ENCODE measurements at regions not wholly inside any gene's neighbourhood (a gene's known extent, or its start where the extent isn't known, plus 50 kb on each side); places are given as distances from the start of the nearest gene placed in this dataset.
"Not testable (repeated sequence)": the region's sequence is repeated elsewhere in the genome, so short reads cannot be mapped to it uniquely, and the experiment has no call there.

DNA sequence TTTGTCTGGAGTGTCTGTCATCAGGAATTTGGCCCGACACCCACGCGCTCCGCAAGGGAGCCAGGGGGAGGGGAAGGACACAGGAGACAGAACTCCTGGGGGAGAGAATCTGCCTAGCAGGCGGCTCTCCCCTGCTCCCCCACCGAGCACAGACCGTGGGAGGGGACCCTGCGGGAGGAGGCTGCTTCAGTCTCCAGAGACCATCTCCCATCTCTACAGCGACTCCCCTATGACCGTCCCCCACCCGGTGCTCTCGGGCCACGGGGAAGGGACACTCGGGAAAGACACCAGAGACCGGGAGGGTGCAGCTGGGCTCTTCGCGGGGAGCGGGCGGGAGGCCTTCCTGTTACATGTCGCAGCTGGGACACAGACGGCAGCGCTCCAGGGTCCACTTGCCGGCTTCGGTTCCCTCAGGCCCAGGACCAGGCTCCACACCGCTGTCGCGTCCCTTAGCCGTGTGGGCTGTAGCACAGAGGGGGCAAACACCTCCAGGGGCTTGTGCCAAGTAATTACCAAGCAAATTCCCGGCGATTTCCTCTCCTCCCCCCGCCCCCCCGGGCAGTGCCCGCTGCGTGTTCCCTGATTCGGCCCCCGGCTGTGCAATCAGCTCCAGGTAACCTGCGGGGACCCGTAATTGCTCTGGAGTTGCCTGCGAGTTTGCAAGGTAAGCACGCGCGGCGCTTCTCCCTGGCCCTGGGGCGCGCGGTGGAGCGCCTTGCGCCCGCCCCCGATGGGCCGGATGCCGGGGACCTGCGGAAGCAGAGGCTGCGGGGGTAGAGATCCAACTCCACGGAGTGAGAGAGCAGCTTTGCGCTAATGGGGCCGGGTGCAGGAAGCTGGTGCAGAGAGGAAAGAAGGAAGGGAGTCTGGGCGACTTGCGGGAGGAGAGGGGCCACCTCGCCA is 155.1 kb upstream of the CADM1 start:
- DNase-seq (ENCODE audit: low read depth) = no peak

DNA sequence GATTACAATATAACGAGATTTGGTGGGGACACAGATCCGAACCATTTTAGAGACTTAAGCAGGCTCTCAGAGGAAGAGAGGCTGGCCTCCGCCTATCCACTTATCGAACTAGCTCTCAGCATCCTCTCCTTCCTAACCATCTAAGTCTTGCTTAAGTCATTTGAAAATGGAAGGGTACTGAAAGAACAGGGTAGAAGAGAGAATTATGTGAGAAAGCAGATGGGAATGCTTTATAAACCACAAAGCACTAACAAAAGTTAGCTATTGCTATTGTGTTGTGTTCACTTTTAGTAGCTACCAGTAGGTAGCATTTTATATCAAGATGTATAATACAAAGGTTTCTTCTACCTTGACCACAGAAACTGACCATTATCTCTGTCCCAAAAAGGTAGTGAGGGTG is 153.4 kb upstream of the CADM1 start:
- no peak for DNase-seq (ENCODE audit: low read depth)

DNA sequence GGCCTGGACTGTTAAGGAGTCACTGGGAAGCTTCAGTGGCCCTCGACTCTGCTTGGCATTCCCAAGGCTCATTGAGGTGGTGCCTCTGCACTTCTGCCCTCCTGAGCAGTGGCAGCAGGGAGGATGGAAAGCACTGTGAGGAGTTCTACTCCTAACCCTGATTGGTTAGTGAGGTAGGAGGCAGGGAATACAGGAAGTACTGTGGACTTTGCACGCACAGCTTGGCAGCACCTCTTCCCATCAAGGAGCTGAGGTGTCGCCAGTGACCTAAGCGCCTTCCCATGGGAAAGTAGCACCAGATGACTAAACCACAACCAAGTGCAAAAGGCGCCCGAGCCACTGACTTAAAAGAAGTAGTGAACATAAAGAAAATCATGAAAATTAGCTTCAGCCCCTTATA is 152.5 kb upstream of the CADM1 start:
- DNase-seq (ENCODE audit: low read depth) = no peak

DNA sequence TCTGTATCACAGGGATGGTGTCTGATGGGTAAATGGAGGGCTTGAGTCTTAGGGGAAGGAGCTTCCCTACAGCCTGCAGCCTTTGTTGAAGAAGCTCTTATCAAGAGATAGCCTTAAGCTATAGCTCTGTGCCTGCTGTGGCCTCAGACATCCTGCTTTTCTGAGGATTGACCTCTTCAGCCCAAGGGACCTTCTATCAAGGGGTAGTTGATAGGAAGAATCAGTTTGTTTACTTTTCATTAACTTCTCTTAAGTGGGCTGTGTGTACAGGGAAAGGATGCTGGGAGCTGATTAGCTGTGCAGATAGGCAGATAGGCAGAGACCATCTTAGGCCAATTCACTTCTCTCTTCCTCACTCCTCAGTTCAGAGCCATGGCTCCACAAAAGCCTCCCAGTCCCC is 151.8 kb upstream of the CADM1 start:
- no peak for DNase-seq (ENCODE audit: low read depth)

DNA sequence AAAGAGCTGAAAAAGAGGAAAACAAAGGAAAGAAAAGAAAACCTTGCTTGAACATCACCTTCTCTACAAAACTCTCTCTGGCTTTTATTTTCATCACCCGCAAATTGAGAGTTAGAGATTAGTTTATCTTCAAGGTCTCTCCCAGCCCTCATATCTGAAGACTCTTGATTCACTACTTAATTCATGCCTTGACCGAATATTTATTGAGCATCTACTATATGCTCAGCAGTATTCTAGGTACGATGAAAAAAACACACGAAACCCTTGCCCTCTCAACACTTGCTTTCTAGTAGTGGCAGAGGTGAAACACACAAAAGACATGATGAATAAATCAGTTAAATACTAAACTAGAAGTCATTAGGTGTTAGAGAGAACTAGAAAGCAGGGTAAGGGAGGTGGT is 150.6 kb upstream of the CADM1 start:
- DNase-seq (ENCODE audit: low read depth) = no peak

DNA sequence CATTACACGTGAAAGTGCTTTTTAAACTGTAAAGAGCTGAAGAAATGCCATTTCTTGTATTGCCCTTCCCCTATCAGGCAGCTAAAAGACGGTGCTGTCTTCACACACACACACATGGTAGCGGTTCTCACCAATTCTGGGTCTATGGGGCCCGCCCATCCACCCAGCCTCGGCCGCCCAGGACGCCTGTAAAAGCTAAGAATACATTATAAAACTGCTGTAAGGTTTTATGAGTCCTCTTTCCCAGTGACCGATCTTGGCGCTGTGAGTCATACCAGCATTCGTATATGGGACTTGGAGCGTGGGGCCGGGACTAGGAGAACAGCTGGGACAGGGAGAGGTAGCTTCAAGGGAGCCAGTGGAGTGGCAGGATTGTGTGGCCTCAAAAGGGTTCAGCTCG is 149.7 kb upstream of the CADM1 start:
- DNase-seq (ENCODE audit: low read depth) = no peak

DNA sequence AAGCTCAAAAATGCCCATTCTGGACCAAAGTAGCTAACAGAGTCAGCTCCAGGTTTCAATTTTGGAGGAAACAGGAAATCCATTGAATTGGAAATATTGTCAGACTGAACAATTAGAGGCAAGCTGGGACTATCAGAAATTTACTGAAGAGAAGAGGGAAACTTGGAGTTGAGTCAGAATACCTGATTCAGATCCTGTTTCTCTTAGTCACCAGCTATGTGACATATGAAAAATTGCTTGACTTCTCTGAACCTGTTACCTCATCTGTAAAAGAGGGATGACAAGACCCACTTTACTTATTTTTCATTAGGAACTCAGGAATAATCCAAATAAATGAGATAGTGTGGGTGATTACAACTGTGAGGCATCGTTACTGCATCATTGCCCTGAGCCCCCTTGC is 148.9 kb upstream of the CADM1 start:
- DNase-seq (ENCODE audit: low read depth) = no peak

DNA sequence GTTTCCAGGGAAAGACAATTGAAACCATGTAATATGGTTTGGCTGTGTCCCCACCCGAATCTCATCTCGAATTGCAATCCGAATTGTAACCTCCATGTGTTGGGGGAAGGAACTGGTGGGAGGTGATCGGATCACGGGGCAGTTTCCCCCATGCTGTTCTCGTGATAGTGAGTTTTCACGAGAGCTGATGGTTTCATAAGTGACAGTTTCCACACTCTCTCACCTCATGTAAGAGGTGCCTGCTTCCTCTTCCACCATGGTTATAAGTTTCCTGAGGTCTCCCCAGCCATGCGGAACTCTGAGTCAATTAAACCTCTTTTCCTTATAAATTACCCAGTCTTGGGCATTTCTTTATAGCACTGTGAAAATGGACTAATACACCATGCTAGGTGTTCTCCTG is 148.3 kb upstream of the CADM1 start:
- DNase-seq (ENCODE audit: low read depth) = no peak

DNA sequence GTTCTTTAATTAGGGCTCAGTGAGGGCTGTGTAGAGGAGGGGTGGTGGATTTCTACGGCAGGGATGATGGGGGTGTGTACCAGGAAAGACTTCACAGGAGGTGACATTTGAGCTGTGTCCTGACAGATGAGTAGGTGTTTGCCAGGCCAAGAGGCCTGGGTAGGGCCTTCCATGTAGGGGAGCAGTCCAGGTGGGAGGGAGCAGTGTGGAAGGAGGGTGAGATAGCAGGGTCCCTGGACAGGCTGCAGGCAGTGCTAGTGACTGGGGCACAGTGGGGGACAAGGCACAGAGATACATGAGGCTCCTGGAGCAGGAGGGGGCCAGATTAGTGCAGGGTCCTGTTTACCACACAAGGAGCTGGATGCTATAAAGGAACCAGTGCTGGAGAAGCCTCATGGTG is 147.9 kb upstream of the CADM1 start:
- DNase-seq (ENCODE audit: low read depth) = no peak

DNA sequence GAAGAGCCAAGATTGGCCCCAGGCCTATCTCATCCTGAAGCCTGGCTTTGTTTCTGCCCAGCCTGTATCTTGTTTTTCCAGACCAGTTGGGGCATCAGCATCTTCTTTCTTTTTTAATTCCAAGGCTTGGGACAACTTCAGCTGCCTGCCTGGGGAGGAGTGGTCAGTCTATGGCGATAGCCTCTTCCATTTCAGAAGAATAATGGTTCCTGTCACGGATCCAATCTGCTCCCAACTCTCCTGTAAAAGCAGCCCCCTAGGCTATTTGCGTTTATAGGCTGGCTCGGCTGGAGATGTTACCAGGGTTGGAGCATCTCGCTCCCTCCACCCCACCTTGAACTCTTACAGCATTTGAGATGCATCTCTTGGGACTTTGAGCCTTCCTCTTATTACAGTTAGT is 145.2 kb upstream of the CADM1 start:
- DNase-seq (ENCODE audit: low read depth) = no peak

DNA sequence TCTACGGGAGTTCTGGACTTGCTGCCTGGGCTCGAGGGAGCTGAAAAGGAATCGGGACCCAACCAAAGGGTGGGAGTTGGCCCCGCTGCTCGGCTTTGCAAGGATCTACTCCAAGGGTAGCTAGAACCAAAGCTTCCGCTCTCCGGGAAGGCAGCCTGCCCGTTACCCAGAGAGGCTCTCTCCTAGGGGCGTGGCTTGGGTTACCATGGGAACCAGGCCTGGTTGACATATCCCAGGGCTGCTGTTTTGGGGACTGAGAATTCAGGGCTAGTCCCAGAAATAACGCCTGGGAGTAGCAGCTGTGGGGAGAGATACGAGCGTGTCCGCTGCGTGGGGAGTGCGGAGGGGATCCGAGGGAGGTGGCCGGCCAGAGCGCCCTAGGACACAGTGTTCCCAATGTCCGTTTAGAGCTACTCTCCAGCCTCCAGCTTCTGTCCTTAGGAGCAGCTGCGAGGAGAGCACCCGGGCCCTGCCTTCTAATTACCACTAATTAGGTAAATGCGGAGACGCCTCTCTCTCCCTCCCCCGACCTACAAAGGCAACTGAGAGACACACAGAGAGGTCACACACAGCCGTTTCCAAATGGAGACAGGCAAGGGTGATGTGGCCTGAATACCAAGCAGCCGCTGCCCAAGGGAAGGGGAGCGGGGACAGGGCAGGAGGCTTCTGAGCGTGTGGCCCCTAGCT is 141.6 kb upstream of the CADM1 start:
- DNase-seq (ENCODE audit: low read depth) = no peak

DNA sequence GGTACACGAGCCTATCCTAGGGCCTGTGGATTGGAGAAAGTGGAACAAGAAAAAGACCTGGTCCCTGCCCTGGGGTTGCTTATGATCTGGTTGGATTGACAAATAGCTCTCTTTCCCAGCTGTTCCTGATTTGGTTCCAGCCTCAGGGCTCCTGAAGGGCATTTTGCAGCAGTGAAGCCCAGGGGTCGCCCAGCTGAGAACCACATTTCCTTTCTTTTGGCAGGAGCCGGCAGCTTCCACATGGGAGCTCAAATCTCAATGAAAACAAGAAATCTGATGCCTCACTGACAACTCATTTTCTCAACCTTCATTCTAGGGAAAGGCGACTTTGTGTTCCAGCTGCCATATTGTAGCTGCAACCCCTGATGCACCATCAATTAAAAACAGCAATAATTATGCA is 140.6 kb upstream of the CADM1 start:
- DNase-seq (ENCODE audit: low read depth) = no peak

DNA sequence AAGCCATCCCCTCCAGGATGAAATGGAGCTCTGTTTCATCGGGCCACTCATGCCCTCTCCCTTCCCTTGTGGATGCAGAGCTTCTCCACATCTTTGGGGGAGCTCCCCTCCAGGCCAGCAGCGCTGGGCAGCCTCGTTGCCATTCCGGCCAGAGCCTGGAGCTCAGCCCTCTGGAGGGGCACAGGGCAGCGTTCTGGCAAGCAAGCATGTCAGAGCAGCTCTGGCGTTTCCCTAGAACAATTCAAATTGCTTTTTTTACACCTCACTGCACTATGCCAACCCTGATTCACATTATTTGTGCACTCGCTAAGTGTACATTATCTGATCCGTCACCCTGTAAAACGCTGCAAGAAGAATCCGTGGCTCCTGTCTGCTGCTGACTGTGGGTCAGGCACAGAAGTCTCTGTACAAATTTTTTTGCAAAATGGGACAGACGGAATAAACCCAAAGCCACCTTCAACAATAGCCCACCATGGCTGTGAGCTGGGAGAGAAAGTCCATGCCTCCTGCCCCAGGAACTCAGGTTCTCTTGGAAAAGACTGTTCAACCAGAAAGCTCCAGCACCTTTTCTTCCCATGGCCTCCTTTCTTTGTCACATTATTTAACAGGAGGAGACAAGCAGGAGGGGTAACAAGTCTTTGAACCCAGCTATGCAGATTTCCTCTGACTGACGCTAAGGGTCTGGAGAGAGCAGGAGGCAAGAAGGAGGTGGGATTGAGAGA is 139.5 kb upstream of the CADM1 start:
- DNase-seq (ENCODE audit: low read depth) = no peak

DNA sequence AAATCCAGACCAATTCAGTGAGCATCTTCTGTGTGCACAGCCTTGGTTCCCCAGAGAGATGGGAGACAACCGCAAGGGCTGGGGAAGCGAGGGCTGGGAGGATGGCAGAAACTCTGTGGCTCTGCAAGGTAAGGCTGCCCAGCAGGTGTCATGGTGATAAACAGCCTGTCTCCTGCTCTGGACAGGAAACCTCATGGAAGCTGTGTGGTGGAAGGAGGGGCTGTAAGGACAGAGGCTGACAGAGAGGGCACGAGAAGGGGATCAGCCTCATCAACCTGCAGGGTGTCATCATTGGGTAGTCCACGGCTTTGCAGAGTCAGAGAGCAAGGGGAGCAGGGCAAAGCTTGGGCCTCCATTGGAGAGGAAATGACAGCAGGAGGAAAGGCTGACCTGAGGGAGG is 138.4 kb upstream of the CADM1 start:
- DNase-seq (ENCODE audit: low read depth) = no peak

DNA sequence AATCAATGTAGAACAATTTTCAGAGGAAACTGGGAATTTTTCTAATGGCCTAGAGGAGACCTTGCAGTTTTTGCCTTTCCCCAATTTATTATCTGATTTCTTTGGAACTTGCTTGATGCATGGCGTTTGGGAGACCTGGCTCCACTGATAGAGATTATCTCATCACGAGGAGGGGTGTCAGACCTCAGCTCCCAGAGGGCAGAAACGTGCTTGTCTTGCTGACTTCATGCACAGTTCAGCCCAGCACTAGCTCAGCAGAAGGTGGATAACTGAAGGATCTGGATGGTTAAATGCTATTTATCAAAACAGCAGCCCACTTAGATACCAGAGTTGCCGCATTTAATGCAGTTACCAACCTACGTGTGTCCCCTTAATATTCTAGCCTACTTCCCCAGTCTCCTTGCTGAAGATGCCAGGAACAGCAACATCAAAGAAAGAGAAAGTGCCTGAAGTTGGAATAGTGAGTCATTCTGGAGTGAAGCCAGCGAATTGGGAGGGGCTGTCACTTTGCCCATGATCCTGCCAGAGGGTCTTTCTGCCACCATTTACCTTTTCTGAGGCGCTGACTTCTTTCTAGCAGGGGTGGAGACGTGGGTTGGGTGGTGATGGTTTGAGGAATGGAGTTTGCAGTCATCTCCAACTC is 133.5 kb upstream of the CADM1 start:
- DNase-seq (ENCODE audit: low read depth) = no peak

DNA sequence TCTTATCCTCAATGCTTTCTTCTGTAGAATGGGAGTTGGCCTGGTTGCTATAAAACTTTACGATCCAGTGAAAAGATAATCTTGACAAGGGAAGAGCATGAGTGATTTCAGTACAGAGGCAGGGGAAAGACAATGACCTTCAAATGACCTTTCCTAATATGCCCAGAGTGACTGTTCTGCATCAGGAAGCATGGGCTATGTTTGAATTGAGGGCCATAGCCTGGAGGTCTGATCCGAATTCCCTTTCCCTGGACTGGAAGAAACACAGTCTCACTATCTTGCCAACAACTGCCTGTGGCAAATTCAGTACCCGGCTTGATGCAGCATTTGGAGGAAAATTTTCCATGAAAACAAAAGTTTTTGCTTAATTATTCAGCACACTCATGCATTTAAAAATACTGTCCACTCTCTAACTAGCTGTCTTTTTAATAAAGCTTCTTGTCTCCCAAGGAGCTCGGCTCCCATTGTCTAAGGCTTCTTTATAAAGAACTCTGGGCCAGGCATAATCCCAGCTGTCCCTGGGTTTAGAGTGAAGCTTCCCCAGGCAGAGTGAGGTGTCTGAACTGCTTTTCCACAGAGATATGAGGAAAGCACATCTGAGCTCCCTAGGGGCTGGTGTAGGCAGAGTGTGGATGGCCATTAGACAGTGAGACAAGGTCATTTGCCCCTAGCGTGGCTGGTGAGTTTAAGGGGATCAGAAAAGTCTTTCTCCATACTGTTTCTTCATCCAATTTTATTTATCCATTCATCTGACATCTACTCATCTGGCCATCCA is 132.7 kb upstream of the CADM1 start:
- no peak for DNase-seq (ENCODE audit: low read depth)

DNA sequence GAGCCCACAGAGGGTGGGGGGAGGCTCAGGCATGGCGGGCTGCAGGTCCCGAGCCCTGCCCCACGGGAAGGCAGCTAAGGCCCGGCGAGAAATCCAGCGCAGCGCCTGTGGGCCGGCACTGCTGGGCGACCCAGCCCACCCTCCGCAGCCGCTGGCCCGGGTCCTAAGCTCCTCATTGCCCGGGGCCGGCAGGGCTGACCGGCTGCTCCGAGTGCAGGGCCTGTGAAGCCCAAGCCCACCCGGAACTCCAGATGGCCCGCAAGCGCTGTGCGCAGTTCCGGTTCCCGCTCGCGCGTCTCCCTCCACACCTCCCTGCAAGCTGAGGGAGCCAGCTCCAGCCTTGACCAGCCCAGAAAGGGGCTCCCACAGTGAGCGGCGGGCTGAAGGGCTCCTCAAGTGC is 129.8 kb upstream of the CADM1 start:
- DNase-seq (ENCODE audit: low read depth) = not testable (repeated sequence)

DNA sequence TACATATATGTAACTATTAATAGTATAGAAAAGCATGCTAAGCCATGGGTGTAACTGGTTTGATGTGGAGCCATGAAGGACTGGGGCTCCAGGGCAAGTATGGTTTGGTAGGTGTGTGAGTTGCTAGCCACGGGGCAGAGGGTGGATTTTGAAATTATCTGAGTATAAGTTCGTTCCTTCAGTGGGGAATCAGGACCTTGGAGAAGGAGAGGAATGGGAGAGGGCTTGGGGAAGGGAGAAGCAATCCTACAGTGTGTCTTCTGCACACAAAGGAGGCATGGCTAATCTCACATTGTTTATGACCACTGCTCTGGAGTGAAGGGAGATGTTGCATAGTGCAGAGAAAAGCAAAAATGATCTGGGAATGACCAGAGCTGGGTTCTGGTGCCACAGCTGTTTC is 127.8 kb upstream of the CADM1 start:
- no peak for DNase-seq (ENCODE audit: low read depth)

DNA sequence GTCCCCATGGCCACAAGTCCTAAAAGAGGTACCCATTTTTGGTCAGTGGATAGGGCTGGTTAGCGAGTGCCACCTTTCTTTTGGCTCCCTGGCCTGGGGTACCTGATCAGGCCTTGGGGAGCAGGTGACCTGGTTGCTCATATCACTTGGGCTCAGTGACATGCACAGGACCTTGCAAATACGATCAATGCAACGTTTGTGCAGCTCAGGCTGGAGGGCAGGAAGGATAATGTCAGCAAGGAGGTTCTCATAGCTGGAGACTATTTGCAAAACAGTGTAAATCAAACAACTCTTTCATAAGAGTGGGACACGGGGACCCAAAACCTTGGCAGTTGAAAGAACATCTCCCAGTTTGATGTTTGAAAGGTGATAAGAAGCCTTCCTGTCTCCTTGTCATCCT is 127.4 kb upstream of the CADM1 start:
- DNase-seq (ENCODE audit: low read depth) = no peak

DNA sequence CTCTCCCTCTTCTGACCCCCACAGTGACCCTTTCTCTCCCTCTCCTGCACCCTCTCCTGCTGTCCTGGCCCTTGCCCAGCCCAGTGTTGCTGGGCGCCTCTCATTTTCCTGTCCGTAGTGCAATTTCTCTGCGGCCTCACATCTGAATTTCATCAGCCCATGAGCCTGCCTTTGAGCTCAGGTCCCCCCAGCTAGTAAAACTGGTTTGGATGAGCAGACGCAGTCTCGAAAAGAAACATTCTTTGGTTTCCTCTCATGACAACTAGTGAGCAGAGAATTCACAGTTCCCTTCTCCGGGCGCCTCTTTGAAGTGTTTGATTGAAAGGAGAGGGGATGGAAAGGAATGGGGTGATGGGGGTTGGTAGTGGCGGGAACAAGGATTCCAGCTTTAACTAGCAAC is 126.0 kb upstream of the CADM1 start:
- DNase-seq (ENCODE audit: low read depth) = no peak

DNA sequence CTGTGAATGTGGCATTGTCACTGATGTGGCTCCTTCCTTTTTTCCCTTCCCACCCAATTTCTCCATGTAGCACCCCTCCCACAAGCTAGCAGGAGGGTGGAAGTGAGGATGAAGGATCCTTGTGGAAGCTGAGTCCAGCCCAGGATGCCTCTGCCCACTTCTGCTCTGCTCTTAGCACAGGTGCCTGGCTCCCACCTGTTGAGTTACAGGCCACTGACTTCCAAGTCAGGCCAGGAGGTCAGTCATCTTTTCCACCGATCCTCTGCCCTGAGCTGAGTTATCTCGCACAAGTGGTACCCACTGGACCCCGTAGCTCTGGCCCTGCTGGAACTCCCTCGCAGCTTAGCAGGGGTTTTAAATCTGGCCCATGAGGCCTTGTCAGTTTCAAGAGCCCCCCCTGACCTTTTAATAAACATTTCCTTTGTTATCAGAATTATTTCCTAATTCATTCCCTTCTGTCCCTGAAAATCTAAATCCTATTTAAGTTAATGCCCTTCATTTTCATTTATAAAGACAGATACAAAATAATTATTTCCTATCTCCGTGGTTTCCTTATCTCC is 125.3 kb upstream of the CADM1 start:
- no peak for DNase-seq (ENCODE audit: low read depth)
